ENCODE measurements at regions not wholly inside any gene's neighbourhood (a gene's known extent, or its start where the extent isn't known, plus 50 kb on each side); places are given as distances from the start of the nearest gene placed in this dataset.

GRCh38 chr12:124394462-124395128, 99.7 kb downstream of the RFLNA start:
- DNase-seq: no peak

- DNase-seq: no peak
Measured at GRCh38 chr12:124393831-124394230, 98.9 kb downstream of the RFLNA start.

- no peak for DNase-seq
Measured at GRCh38 chr12:124393414-124393790, 98.5 kb downstream of the RFLNA start.

- DNase-seq: peak; percentile 61
Measured at GRCh38 chr12:124392667-124393413, 97.9 kb downstream of the RFLNA start.

GRCh38 chr12:124392271-124392666, 97.4 kb downstream of the RFLNA start:
- DNase-seq: peak; percentile 64

GRCh38 chr12:124391340-124392261, 96.7 kb downstream of the RFLNA start:
- peak; percentile 53 for DNase-seq

GRCh38 chr12:124390442-124391097, 95.7 kb downstream of the RFLNA start:
- DNase-seq: peak; percentile 73

- no peak for DNase-seq
Measured at GRCh38 chr12:124389725-124390441, 95.0 kb downstream of the RFLNA start.

GRCh38 chr12:124389138-124389724, 94.3 kb downstream of the RFLNA start:
- DNase-seq: peak; percentile 81

GRCh38 chr12:124388679-124389137, 93.8 kb downstream of the RFLNA start:
- DNase-seq: peak; percentile 89

GRCh38 chr12:124388038-124388671, 93.3 kb downstream of the RFLNA start:
- no peak for DNase-seq

GRCh38 chr12:124387528-124387911, 92.6 kb downstream of the RFLNA start:
- DNase-seq: no peak

GRCh38 chr12:124386661-124387527, 92.0 kb downstream of the RFLNA start:
- DNase-seq: no peak

- DNase-seq: no peak
Measured at GRCh38 chr12:124386059-124386458, 91.2 kb downstream of the RFLNA start.

GRCh38 chr12:124385219-124385969, 90.5 kb downstream of the RFLNA start:
- peak; percentile 93 for DNase-seq

- no peak for DNase-seq
Measured at GRCh38 chr12:124384299-124384894, 89.5 kb downstream of the RFLNA start.

- no peak for DNase-seq
Measured at GRCh38 chr12:124383028-124383427, 88.1 kb downstream of the RFLNA start.

- peak; percentile 40 for DNase-seq
Measured at GRCh38 chr12:124381456-124382296, 86.8 kb downstream of the RFLNA start.

All from fibroblast of skin of abdomen (primary cell).